ENCODE measurements at regions not wholly inside any gene's neighbourhood (a gene's known extent, or its start where the extent isn't known, plus 50 kb on each side); places are given as distances from the start of the nearest gene placed in this dataset.

DNA sequence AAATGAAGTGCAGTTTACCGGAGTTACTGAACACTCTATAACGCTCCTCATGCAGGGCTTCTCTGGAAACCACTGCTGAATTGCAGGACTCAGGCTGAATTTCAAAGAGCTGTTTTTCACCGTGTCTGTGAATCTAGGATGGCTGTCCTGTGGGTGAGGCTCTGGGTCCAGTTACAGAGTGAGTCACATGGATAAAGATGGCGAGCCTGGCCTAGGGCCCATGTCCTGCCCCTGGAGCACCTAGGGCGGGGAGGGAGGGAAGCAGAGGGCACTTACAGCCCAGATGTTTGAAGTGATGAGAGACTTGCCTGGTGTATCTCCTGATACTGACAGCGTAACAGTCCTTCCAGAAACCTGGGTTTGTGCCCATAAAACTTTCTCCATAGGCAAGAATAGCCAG lies 583.0 kb downstream of the IRS1 start:
- intact Hi-C loops (cut with DNase I): no loop called here
- H3K4me1 ChIP-seq: peaks cover 6% of the 10 kb centered on the region
- no peak for ATAC-seq
- no peak overlapping the region for H3K27ac ChIP-seq
- H3K36me3 ChIP-seq: no peaks in the 10 kb centered on the region
- DNase-seq: no peak
- TF ChIP-seq, protein P1, sequence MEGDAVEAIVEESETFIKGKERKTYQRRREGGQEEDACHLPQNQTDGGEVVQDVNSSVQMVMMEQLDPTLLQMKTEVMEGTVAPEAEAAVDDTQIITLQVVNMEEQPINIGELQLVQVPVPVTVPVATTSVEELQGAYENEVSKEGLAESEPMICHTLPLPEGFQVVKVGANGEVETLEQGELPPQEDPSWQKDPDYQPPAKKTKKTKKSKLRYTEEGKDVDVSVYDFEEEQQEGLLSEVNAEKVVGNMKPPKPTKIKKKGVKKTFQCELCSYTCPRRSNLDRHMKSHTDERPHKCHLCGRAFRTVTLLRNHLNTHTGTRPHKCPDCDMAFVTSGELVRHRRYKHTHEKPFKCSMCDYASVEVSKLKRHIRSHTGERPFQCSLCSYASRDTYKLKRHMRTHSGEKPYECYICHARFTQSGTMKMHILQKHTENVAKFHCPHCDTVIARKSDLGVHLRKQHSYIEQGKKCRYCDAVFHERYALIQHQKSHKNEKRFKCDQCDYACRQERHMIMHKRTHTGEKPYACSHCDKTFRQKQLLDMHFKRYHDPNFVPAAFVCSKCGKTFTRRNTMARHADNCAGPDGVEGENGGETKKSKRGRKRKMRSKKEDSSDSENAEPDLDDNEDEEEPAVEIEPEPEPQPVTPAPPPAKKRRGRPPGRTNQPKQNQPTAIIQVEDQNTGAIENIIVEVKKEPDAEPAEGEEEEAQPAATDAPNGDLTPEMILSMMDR (IDR thresholded peaks at IDR 0.05): no peak
- no peak overlapping the region for H3K4me3 ChIP-seq
- no peaks in the 10 kb centered on the region for H3K9me3 ChIP-seq
- H3K27me3 ChIP-seq (ENCODE audit: low read depth): no peaks in the 10 kb centered on the region

DNA sequence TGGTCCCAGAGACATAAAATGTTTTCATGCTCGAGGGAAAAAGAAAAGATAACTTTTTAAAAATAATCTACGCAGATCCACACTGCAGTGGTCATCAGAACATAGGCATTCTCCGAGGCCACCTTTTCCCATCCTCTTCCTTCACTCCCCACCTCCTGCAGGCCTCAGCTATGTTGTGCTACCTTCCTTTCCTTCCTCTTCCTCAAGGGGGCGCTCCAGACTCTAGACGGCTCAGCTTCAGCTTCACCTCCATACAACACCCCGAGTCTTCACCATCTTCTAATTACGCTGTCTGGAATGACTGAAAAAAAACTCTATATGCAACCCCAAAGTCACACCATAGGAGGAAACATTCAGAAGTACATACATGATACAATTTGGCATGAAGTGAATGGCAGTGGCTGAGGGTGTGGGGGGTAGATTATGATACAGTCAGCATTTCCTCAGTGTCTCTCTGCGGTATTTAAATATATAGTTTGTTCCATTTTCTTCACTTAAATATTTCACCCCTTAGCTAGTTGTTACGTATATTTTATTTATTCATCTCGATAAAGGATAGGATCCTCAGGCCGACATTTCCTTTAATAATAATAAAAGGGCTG lies 583.6 kb downstream of the IRS1 start:
- Histone ChIP-seq H3K27me3 (ENCODE audit: low read depth) (no peaks in the 10 kb centered on the region), H3K9me3 (no peaks in the 10 kb centered on the region), H3K36me3 (no peaks in the 10 kb centered on the region), H3K4me1 (peaks cover 11% of the 10 kb centered on the region), H3K4me3 (no peak overlapping the region), H3K27ac (no peak overlapping the region)
- intact Hi-C loops (cut with DNase I): no loop called here
- DNase-seq: peak; percentile 53
- TF ChIP-seq, protein P1 (IDR thresholded peaks at IDR 0.05): peak; percentile 64
- peak; percentile 91 to 92 for ATAC-seq

DNA sequence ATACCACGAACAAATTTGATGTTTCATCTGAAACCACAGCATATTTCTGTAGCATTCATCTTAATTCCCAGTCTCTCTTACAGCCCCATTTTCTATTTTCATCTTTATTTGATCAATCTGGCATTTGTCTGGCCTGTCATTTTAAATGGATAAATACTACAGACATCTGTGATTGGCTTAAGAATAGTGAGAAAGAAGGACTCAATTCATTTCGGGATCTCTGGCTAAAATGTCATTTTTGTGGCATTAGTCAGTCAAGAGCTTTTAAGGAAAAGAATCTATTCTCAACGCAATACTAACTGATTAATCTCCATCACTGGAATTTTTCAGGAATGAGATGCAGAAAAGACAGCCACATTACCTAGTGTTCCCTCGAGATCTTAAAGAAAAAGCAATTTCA lies 585.9 kb downstream of the IRS1 start:
- no peak for DNase-seq
- no peaks in the 10 kb centered on the region for H3K27me3 ChIP-seq (ENCODE audit: low read depth)
- intact Hi-C loops (cut with DNase I): no loop called here

DNA sequence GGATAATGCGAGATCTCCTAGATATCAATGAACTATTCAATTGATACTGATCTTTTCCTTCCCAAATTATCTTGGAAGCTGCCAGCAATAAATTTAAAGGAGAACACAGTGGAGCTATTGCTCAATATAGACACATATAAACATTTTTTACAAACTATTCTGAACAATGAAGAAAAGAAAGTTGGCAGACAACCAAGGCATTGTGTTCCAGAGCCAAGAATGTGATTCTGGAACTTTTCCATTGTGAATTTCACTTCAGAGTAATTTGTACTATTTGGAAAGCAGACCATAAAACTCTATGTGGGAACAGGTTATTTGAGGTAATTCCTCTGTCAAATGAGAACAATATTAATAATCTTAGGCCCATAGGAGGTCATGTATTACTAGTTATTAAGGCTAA lies 588.2 kb downstream of the IRS1 start:
- no peak for DNase-seq
- H3K9me3 ChIP-seq: no peaks in the 10 kb centered on the region
- intact Hi-C loops (cut with DNase I): no loop called here
- no peak overlapping the region for H3K27ac ChIP-seq
- H3K36me3 ChIP-seq: no peaks in the 10 kb centered on the region
- H3K4me1 ChIP-seq: peaks cover 11% of the 10 kb centered on the region
- no peak for ATAC-seq
- TF ChIP-seq, protein P1 (IDR thresholded peaks at IDR 0.05): no peak
- no peak overlapping the region for H3K4me3 ChIP-seq
- no peaks in the 10 kb centered on the region for H3K27me3 ChIP-seq (ENCODE audit: low read depth)

More for the DNA sequence above, 585.9 kb downstream of the IRS1 start:
- Histone ChIP-seq H3K9me3 (no peaks in the 10 kb centered on the region), H3K36me3 (no peaks in the 10 kb centered on the region), H3K4me1 (peaks cover 11% of the 10 kb centered on the region), H3K27ac (no peak overlapping the region), H3K4me3 (no peak overlapping the region)
- no peak for ATAC-seq
- TF ChIP-seq, protein P1 (IDR thresholded peaks at IDR 0.05): no peak

DNA sequence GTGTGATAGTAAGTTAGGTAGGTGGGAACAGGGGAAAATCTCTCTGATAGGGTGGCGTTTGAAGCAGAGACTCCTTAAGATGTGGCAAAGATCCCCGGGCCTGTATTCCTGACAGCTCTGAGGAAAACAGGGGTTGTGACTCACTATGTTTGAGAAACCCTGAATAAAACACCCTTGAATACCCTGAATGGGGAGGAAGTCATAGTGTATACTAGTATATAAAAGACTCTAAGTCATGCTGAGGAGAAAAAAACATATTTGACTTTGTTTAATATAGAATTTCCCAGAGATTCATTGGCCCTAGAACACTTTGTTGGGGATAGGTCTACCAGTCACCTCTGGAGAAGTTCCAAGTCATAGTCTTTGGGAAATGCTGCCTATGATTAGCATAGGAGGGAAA lies 590.9 kb downstream of the IRS1 start:
- TF ChIP-seq, protein P1 (IDR thresholded peaks at IDR 0.05): no peak
- ATAC-seq (peak in 1 of 2 donors; percentile 12), DNase-seq (no peak)
- H3K4me3 ChIP-seq: no peak overlapping the region
- H3K36me3 ChIP-seq: no peaks in the 10 kb centered on the region
- no peaks in the 10 kb centered on the region for H3K9me3 ChIP-seq
- peaks cover 11% of the 10 kb centered on the region for H3K4me1 ChIP-seq
- intact Hi-C loops (cut with DNase I): no loop called here
- no peak overlapping the region for H3K27ac ChIP-seq
- H3K27me3 ChIP-seq (ENCODE audit: low read depth): no peaks in the 10 kb centered on the region
